22Rv1 (cell line): ENCODE measurements at regions not wholly inside any gene's neighbourhood (a gene's known extent, or its start where the extent isn't known, plus 50 kb on each side); places are given as distances from the start of the nearest gene placed in this dataset.

Experiments used
- H3K27ac ChIP-seq: fragments of 450-650 bp; 2 replicates; pipeline ENCODE4 v1.5.1; 2017
- CTCF ChIP-seq: fragments of 450-650 bp; IDR thresholded peaks from 2 replicates; pipeline ENCODE4 v1.5.1; 2017; ENCODE audit warnings: mild to moderate bottlenecking
- ZFX ChIP-seq: fragments of 450-650 bp; IDR thresholded peaks from 2 replicates; pipeline ENCODE4 v1.6.1; 2017; ENCODE audit warnings: antibody characterized with exemption, borderline replicate concordance

DNA sequence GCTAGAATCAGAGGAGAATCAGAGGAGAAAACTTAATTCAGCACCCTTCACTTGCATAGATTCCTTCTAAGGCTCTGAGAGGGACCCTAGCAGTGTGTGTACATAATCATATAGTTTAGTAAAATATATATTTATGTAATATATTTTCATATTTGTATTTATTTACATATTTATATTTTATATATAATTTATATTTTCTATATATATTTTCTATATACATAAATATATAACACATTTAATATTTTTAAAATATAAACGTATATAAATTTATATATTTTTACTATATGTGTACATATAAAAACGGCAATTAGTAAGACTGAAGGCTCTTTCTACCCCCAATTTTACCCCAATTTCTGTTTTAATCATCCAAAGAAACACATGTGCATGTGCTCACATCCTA, 80.3 kb downstream of the NXPE2 start:
- TF ChIP-seq ZFX: no peak
- no peak for TF ChIP-seq CTCF

GRCh38 chr11:114762408-114762807, 84.1 kb downstream of the NXPE2 start:
- no peak for TF ChIP-seq ZFX
- TF ChIP-seq CTCF: peak; percentile 74

More for the DNA sequence above, 80.3 kb downstream of the NXPE2 start:
- H3K27ac ChIP-seq: no peak overlapping the region

DNA sequence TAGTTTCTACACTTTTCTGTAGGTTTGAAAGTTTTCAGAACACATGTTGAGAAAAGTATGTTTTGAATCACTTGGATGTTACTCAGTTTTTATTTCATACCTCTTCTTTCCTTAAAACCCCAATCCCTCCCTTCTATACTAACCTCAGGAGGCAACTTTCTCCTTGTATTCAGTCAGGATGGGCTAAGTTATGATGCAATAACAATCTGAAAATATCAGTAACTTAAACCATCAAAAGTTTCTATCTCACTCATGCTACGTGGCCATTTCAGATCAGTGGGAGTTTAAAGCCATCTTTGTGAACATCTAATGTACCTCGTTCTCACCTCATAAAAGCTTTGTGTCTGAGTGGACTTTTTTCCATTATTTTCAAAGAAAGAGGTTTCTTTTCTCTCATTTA, 86.2 kb downstream of the NXPE2 start:
- TF ChIP-seq CTCF (no peak), ZFX (no peak)
- no peak overlapping the region for H3K27ac ChIP-seq

More at GRCh38 chr11:114762408-114762807, 84.1 kb downstream of the NXPE2 start:
- no peak overlapping the region for H3K27ac ChIP-seq

- H3K27ac ChIP-seq: no peak overlapping the region
- TF ChIP-seq ZFX (no peak), CTCF (no peak)
These were observed 92.8 kb downstream of the NXPE2 start for GRCh38 chr11:114771172-114771571.

- H3K27ac ChIP-seq: no peak overlapping the region
- TF ChIP-seq CTCF (no peak), ZFX (no peak)
These were observed 95.4 kb downstream of the NXPE2 start for GRCh38 chr11:114773541-114774338.

DNA sequence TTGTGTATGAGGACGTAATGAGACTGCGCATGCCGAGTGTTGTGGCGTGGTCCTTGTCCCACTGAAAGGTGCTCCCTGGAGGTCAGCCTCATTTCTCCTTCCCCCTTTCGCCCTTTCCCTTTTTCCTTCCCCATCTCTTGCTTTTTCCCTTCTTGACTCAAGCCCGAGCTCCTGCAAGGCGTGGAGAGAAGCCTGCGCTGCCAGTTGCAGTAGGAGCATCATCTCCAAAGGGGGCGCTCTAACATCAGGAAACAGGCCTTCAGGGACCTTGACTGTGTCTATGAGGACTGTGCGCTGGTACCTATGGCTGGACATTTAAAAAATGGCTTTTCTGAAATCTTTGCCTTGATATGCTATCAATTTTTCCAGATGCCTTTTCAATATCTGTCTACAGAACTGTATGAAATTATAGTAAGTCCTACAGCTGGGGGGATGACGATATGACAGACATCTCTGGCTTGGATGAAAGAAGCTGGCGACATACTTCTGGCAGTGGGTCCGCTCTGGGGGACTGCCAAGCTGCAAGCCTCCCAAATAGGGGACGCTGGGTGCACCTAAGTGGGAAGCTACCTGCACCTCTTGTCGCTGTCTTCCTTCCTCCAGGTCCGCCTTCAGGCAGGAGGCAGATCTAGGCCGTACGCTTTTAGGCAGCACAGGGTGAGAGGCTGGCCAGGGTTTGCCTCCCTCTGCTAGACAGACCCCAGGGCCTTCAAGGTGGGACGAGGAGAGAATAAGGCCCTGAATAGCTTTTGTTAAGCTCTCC, 96.5 kb downstream of the NXPE2 start:
- no peak for TF ChIP-seq ZFX
- peak; percentile 78 for TF ChIP-seq CTCF
- H3K27ac ChIP-seq: no peak overlapping the region
